HG02759 (cell line): ENCODE measurements at regions not wholly inside any gene's neighbourhood (a gene's known extent, or its start where the extent isn't known, plus 50 kb on each side); places are given as distances from the start of the nearest gene placed in this dataset.

Experiments
- ATAC-seq: cut with Tn5 transposase; IDR thresholded peaks from one replicate; pipeline ENCODE4 v1.9.1; 2021; ENCODE audit warnings: mild to moderate bottlenecking, moderate library complexity; ENCODE audit not compliant: unreplicated experiment

GRCh38 chr19:30293051-30293785 is 79.0 kb upstream of the ZNF536 start:
- no peak for ATAC-seq

GRCh38 chr19:30297969-30298368 is 74.2 kb upstream of the ZNF536 start:
- ATAC-seq, result no peak

- ATAC-seq, result no peak
Observed at GRCh38 chr19:30303131-30303654, 69.0 kb upstream of the ZNF536 start.

GRCh38 chr19:30304540-30304939 is 67.6 kb upstream of the ZNF536 start:
- no peak for ATAC-seq

GRCh38 chr19:30305346-30306060 is 66.7 kb upstream of the ZNF536 start:
- no peak for ATAC-seq

GRCh38 chr19:30307191-30307974 is 64.8 kb upstream of the ZNF536 start:
- ATAC-seq, result no peak

GRCh38 chr19:30309176-30309575 is 63.0 kb upstream of the ZNF536 start:
- ATAC-seq, result no peak

- ATAC-seq, result no peak
Observed at GRCh38 chr19:30309905-30310601, 62.1 kb upstream of the ZNF536 start.

GRCh38 chr19:30310602-30311263 is 61.5 kb upstream of the ZNF536 start:
- ATAC-seq, result no peak

GRCh38 chr19:30311911-30312310 is 60.3 kb upstream of the ZNF536 start:
- no peak for ATAC-seq

- no peak for ATAC-seq
Observed at GRCh38 chr19:30312582-30313352, 59.4 kb upstream of the ZNF536 start.

GRCh38 chr19:30313353-30313750 is 58.8 kb upstream of the ZNF536 start:
- no peak for ATAC-seq

- ATAC-seq, result no peak
Observed at GRCh38 chr19:30314056-30314804, 58.0 kb upstream of the ZNF536 start.

GRCh38 chr19:30314805-30315155 is 57.4 kb upstream of the ZNF536 start:
- ATAC-seq, result no peak

- ATAC-seq, result no peak
Observed at GRCh38 chr19:30315159-30315558, 57.0 kb upstream of the ZNF536 start.

- ATAC-seq, result no peak
Observed at GRCh38 chr19:30316000-30316491, 56.1 kb upstream of the ZNF536 start.

- no peak for ATAC-seq
Observed at GRCh38 chr19:30316560-30317106, 55.6 kb upstream of the ZNF536 start.

GRCh38 chr19:30317403-30317802 is 54.8 kb upstream of the ZNF536 start:
- no peak for ATAC-seq
